Choroid plexus epithelial cell (primary cell): ENCODE measurements at regions not wholly inside any gene's neighbourhood (a gene's known extent, or its start where the extent isn't known, plus 50 kb on each side); places are given as distances from the start of the nearest gene placed in this dataset.
"Not testable (repeated sequence)": the region's sequence is repeated elsewhere in the genome, so short reads cannot be mapped to it uniquely, and the experiment has no call there.

Experiments used
- DNase-seq: peaks from one replicate; pipeline ENCODE4 v3.0.0-alpha.2; 2010; ENCODE audit warnings: low read depth
- H3K4me3 ChIP-seq: 2 replicates; pipeline ENCODE4 v1.5.1; 2011; ENCODE audit warnings: low read depth, mild to moderate bottlenecking, control low read depth, low read length, moderate library complexity
- CTCF ChIP-seq: conservative IDR thresholded peaks from 2 replicates; pipeline ENCODE4 v1.5.1; 2011; ENCODE audit warnings: low read depth, mild to moderate bottlenecking, control low read depth, inconsistent platforms, low read length, moderate library complexity

DNA sequence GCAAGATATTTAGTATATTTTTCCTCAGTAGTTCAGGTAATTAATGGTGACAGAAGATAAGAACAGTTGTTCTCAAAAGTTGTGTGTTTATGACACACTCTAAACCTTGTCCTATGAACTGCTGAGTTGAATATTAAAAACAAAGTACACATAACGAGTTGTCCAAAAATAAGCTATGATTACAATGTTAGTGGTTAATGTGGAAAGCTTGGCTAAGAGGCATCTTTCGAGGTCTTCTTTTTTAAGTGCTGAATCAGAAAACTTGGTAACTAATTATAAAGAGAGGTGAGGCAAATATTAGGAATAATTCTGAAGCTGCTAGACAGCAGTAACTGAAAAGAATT lies 1088.7 kb downstream of the SUCLG1 start:
- TF ChIP-seq CTCF = no peak
- no peak for DNase-seq
- H3K4me3 ChIP-seq = no peak overlapping the region

- H3K4me3 ChIP-seq = no peak overlapping the region
- no peak for TF ChIP-seq CTCF
- no peak for DNase-seq
Observed at GRCh38 chr2:83369601-83370418, 1089.3 kb downstream of the SUCLG1 start.

DNA sequence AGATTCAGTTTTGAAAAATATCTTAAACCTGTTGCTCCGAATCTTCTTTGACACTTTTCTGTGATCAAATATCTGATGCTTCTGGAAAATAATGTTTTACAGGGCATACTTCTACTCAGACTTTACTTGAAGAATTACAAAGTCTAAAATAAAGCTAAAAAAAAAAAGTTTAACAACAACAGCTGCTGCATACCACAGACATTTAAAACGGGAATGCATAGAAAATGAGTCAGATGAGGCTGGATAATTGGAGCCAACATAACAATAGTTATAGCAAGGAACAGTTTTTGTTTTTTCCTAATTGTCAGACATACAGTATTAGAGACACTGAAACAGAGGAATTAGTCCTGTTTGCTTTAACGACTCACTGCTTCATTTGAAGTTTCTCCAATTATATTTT lies 1090.2 kb downstream of the SUCLG1 start:
- no peak overlapping the region for H3K4me3 ChIP-seq
- no peak for TF ChIP-seq CTCF
- DNase-seq = peak; percentile 3

GRCh38 chr2:83368461-83368860 lies 1090.6 kb downstream of the SUCLG1 start:
- no peak for DNase-seq
- no peak for TF ChIP-seq CTCF
- H3K4me3 ChIP-seq = no peak overlapping the region

GRCh38 chr2:83365476-83365875 lies 1093.6 kb downstream of the SUCLG1 start:
- no peak for TF ChIP-seq CTCF
- H3K4me3 ChIP-seq = no peak overlapping the region
- DNase-seq = no peak

DNA sequence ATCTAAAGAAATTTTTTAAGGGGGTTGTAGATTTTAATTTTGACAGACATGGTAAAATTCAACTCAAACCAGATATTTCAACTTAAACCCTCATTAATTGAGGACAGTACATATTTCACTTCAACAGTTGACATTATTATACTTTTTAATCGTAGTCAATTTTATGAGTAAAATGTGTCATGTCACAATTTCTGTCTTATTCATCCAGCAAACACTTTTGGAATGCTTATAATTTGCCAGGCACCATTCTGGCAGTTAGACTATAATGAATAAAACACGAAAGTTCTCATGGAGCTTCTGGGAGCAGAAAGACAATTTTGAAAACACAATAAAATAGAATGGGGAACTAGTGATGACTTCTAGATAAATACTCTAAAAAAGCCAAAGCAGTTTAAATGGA lies 1094.8 kb downstream of the SUCLG1 start:
- no peak for TF ChIP-seq CTCF
- DNase-seq = peak; percentile 5
- no peak overlapping the region for H3K4me3 ChIP-seq

- not testable (repeated sequence) for H3K4me3 ChIP-seq, DNase-seq
Observed at GRCh38 chr2:83363138-83363537, 1095.9 kb downstream of the SUCLG1 start.
